VCaP (cell line): ENCODE measurements at regions not wholly inside any gene's neighbourhood (a gene's known extent, or its start where the extent isn't known, plus 50 kb on each side); places are given as distances from the start of the nearest gene placed in this dataset.

Experiments
- H3K27ac ChIP-seq: fragments of 450-650 bp; 2 replicates; pipeline ENCODE4 v1.5.1; 2017
- CTCF ChIP-seq: fragments of 450-650 bp; conservative IDR thresholded peaks from 2 replicates; pipeline ENCODE4 v1.5.1; 2017; ENCODE audit warnings: mild to moderate bottlenecking, moderate library complexity

- no peak overlapping the region for H3K27ac ChIP-seq
- TF ChIP-seq CTCF: peak; percentile 77
Measured at GRCh38 chr2:39513641-39514094, 76.6 kb upstream of the MAP4K3 start.

GRCh38 chr2:39514825-39515224 is 77.7 kb upstream of the MAP4K3 start:
- H3K27ac ChIP-seq: no peak overlapping the region
- no peak for TF ChIP-seq CTCF

GRCh38 chr2:39515273-39515896 is 78.3 kb upstream of the MAP4K3 start:
- TF ChIP-seq CTCF: no peak
- no peak overlapping the region; the same call in 1 of the 2 replicates for H3K27ac ChIP-seq

- TF ChIP-seq CTCF: no peak
- no peak overlapping the region; the same call in 1 of the 2 replicates for H3K27ac ChIP-seq
Measured at GRCh38 chr2:39515897-39516346, 78.8 kb upstream of the MAP4K3 start.

GRCh38 chr2:39516347-39517101 is 79.4 kb upstream of the MAP4K3 start:
- H3K27ac ChIP-seq: peak overlapping the region; percentile 37; the same call in 1 of the 2 replicates

GRCh38 chr2:39517102-39517436 is 80.0 kb upstream of the MAP4K3 start:
- no peak for TF ChIP-seq CTCF
- peak overlapping the region; percentile 37; the same call in 1 of the 2 replicates for H3K27ac ChIP-seq

More at GRCh38 chr2:39516347-39517101, 79.4 kb upstream of the MAP4K3 start:
- no peak; the same call in 1 of the 2 replicates for TF ChIP-seq CTCF

- no peak for TF ChIP-seq CTCF
- H3K27ac ChIP-seq: no peak overlapping the region; the same call in 1 of the 2 replicates
Measured at GRCh38 chr2:39517622-39518021, 80.5 kb upstream of the MAP4K3 start.
